CD4-positive, CD25-positive, alpha-beta regulatory T cell (primary cell): ENCODE measurements at regions not wholly inside any gene's neighbourhood (a gene's known extent, or its start where the extent isn't known, plus 50 kb on each side); places are given as distances from the start of the nearest gene placed in this dataset.

Experiments
- ATAC-seq, 2 donors: fragments of 150-1000 bp; cut with Tn5 transposase; one replicate each; pipeline ENCODE4 v1.10.0; 2021; ENCODE audit warnings: low read depth in 2 of 2, moderate number of reproducible peaks in 2 of 2, moderate library complexity in 1 of 2
- DNase-seq, 3 donors: peaks; one replicate each; pipeline versions ENCODE4 v3.0.0 to v3.0.0-alpha.2; 2012 to 2022; ENCODE audit warnings: mixed read lengths in 1 of 3
- H3K27ac ChIP-seq: one replicate; pipeline ENCODE4 v1.7.0; 2013; ENCODE audit warnings: mild to moderate bottlenecking, low read length; ENCODE audit not compliant: insufficient read depth, poor library complexity, severe bottlenecking
- H3K27me3 ChIP-seq: one replicate; pipeline ENCODE4 v1.7.0; 2013; ENCODE audit warnings: low read length; ENCODE audit not compliant: control insufficient read depth, insufficient read depth
- H3K36me3 ChIP-seq: one replicate; pipeline ENCODE4 v1.7.0; 2013; ENCODE audit warnings: mild to moderate bottlenecking, low read length, moderate library complexity; ENCODE audit not compliant: control insufficient read depth, insufficient read depth
- H3K4me1 ChIP-seq: 2 replicates; pipeline ENCODE4 v1.7.0; 2013; ENCODE audit warnings: mild to moderate bottlenecking, low read length; ENCODE audit not compliant: insufficient read depth, control insufficient read depth, poor library complexity, severe bottlenecking
- H3K4me3 ChIP-seq: one replicate; pipeline ENCODE4 v1.7.0; 2013; ENCODE audit warnings: low read depth, mild to moderate bottlenecking, low read length, moderate library complexity
- H3K9me3 ChIP-seq, 2 experiments: 1 replicate in 1 of 2; 2 replicates in 1 of 2; pipeline ENCODE4 v1.7.0; 2013; ENCODE audit warnings: low read length in 2 of 2, mild to moderate bottlenecking in 1 of 2, moderate library complexity in 1 of 2; ENCODE audit not compliant: control insufficient read depth in 2 of 2
- H3K27ac Mint-ChIP-seq, 3 donors: one replicate each; pipeline ENCODE4 v1.8.0; 2020 to 2022; ENCODE audit warnings: mild to moderate bottlenecking in 3 of 3, mixed read lengths in 3 of 3, moderate library complexity in 2 of 3
- H3K27me3 Mint-ChIP-seq: one replicate; pipeline ENCODE4 v1.8.0; 2022; ENCODE audit warnings: mild to moderate bottlenecking, mixed read lengths
- H3K36me3 Mint-ChIP-seq: one replicate; pipeline ENCODE4 v1.8.0; 2020; ENCODE audit warnings: mixed read lengths
- H3K4me1 Mint-ChIP-seq, 4 donors: one replicate each; pipeline ENCODE4 v1.8.0; 2020 to 2022; ENCODE audit warnings: mixed read lengths in 4 of 4, mild to moderate bottlenecking in 1 of 4
- H3K4me3 Mint-ChIP-seq, 4 donors: one replicate each; pipeline ENCODE4 v1.8.0; 2020 to 2022; ENCODE audit warnings: mild to moderate bottlenecking in 4 of 4, mixed read lengths in 4 of 4, moderate library complexity in 3 of 4
- H3K9me3 Mint-ChIP-seq, 7 donors: one replicate each; pipeline ENCODE4 v1.8.0; 2020 to 2022; ENCODE audit warnings: mixed read lengths in 7 of 7, mild to moderate bottlenecking in 3 of 7, moderate library complexity in 2 of 7

- no peak overlapping the region for H3K4me3 Mint-ChIP-seq
- Histone ChIP-seq H3K4me3 (no peak overlapping the region), H3K27ac (no peak overlapping the region), H3K36me3 (no peaks in the 10 kb centered on the region), H3K9me3 (no peaks in the 10 kb centered on the region), H3K4me1 (no peaks in the 10 kb centered on the region), H3K27me3 (no peaks in the 10 kb centered on the region)
- DNase-seq = no peak
- H3K36me3 Mint-ChIP-seq = no peaks in the 10 kb centered on the region
- no peaks in the 10 kb centered on the region for H3K4me1 Mint-ChIP-seq
- no peaks in the 10 kb centered on the region for H3K27me3 Mint-ChIP-seq
- H3K9me3 Mint-ChIP-seq = no peaks in the 10 kb centered on the region
- H3K27ac Mint-ChIP-seq = no peak overlapping the region
- ATAC-seq = no peak
Measured at GRCh38 chr2:71930049-71930681, 217.5 kb downstream of the CYP26B1 start.

DNA sequence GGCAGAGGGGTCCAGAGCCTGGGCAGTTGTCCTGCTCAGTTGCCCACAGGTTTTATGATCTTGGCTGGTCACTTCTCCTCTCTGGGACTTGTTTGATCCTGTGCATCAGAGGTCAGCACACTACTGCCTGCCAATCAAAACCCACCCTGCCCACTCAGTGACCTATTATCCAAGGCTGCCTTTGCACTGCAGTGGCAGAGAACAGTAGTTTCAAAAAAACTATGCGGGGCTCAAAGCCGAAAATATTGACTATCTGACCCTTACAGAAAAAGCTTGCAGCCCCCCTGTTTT, 218.2 kb downstream of the CYP26B1 start:
- H3K27me3 ChIP-seq = no peaks in the 10 kb centered on the region
- no peaks in the 10 kb centered on the region for H3K9me3 ChIP-seq
- no peaks in the 10 kb centered on the region for H3K9me3 Mint-ChIP-seq
- ATAC-seq = no peak
- no peaks in the 10 kb centered on the region for H3K4me1 Mint-ChIP-seq
- H3K36me3 ChIP-seq = no peaks in the 10 kb centered on the region
- H3K27me3 Mint-ChIP-seq = no peaks in the 10 kb centered on the region
- H3K36me3 Mint-ChIP-seq = no peaks in the 10 kb centered on the region
- H3K27ac ChIP-seq = no peak overlapping the region
- H3K27ac Mint-ChIP-seq = no peak overlapping the region
- no peaks in the 10 kb centered on the region for H3K4me1 ChIP-seq
- no peak for DNase-seq
- H3K4me3 Mint-ChIP-seq = no peak overlapping the region
- no peak overlapping the region for H3K4me3 ChIP-seq

- H3K27ac Mint-ChIP-seq = no peak overlapping the region
- no peaks in the 10 kb centered on the region for H3K36me3 Mint-ChIP-seq
- no peaks in the 10 kb centered on the region for H3K9me3 Mint-ChIP-seq
- H3K4me3 ChIP-seq = no peak overlapping the region
- no peaks in the 10 kb centered on the region for H3K4me1 ChIP-seq
- H3K27ac ChIP-seq = no peak overlapping the region
- no peaks in the 10 kb centered on the region for H3K27me3 ChIP-seq
- H3K9me3 ChIP-seq = no peaks in the 10 kb centered on the region
- H3K4me1 Mint-ChIP-seq = peaks cover 0 to 2% (median 0%) of the 10 kb centered on the region in 4 donors
- DNase-seq (no peak), ATAC-seq (no peak)
- no peaks in the 10 kb centered on the region for H3K36me3 ChIP-seq
- H3K27me3 Mint-ChIP-seq = no peaks in the 10 kb centered on the region
- H3K4me3 Mint-ChIP-seq = no peak overlapping the region
Measured at GRCh38 chr2:71928734-71929481, 218.8 kb downstream of the CYP26B1 start.

GRCh38 chr2:71927757-71928715, 219.6 kb downstream of the CYP26B1 start:
- no peaks in the 10 kb centered on the region for H3K9me3 ChIP-seq
- H3K4me1 ChIP-seq = no peaks in the 10 kb centered on the region
- DNase-seq (no peak), ATAC-seq (no peak)
- H3K9me3 Mint-ChIP-seq = peaks cover 0 to 3% (median 0%) of the 10 kb centered on the region in 7 donors
- H3K4me3 ChIP-seq = no peak overlapping the region
- H3K4me1 Mint-ChIP-seq = peaks cover 0 to 3% (median 0%) of the 10 kb centered on the region in 4 donors
- no peaks in the 10 kb centered on the region for H3K27me3 Mint-ChIP-seq
- H3K27ac ChIP-seq = no peak overlapping the region
- no peak overlapping the region for H3K27ac Mint-ChIP-seq
- H3K36me3 Mint-ChIP-seq = no peaks in the 10 kb centered on the region
- no peaks in the 10 kb centered on the region for H3K36me3 ChIP-seq
- H3K4me3 Mint-ChIP-seq = no peak overlapping the region
- no peaks in the 10 kb centered on the region for H3K27me3 ChIP-seq

DNA sequence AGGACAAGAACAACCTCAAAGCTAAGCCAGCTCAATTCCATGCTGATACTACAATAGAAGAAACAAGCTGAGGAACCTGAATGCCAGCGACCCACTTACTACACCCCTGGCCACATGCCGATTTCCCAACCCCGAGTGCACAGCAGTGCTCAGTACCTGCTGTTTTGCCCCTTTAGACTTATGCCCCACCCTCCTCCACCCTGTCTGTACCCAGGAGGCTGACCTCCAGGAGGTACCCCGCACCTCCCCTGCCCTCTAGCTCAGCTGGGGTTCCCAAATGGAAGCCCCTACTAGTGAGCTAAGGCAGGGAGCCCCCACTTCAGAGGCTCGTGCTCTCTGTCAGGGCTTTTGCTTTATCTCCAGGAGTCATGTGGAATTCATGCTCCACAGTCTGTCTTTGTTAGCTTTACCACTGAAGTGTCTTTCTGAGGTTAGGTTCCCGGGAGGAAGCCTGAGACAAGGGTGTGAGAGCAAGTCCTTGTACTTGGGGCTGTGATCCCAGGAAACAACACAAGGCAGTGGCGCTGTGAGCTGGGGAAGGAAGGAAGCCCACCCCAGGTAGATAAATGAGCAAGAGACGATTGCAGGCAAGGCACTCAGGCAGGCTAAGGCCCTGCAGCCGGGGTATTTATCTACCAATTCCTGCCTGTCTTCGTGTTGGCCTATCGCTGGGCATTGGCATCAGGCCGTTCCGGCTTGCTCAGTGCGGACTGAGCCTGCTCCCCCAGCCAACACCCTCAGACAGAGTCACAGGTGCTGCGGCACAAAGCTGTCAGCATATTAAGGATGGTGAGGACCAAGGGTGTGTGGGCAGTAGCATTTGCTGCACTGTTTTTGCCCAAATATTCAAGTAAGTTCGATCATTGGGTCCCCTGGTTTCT, 220.5 kb downstream of the CYP26B1 start:
- H3K36me3 ChIP-seq = no peaks in the 10 kb centered on the region
- no peaks in the 10 kb centered on the region for H3K27me3 ChIP-seq
- ATAC-seq (no peak), DNase-seq (no peak)
- Mint-ChIP-seq H3K27ac (no peak overlapping the region), H3K4me1 (peaks cover 0 to 3% (median 0%) of the 10 kb centered on the region in 4 donors), H3K27me3 (no peaks in the 10 kb centered on the region), H3K36me3 (no peaks in the 10 kb centered on the region), H3K4me3 (no peak overlapping the region), H3K9me3 (peaks cover 0 to 4% (median 0%) of the 10 kb centered on the region in 7 donors)
- H3K9me3 ChIP-seq = no peaks in the 10 kb centered on the region
- H3K4me3 ChIP-seq = no peak overlapping the region
- H3K4me1 ChIP-seq = no peaks in the 10 kb centered on the region
- no peak overlapping the region for H3K27ac ChIP-seq

DNA sequence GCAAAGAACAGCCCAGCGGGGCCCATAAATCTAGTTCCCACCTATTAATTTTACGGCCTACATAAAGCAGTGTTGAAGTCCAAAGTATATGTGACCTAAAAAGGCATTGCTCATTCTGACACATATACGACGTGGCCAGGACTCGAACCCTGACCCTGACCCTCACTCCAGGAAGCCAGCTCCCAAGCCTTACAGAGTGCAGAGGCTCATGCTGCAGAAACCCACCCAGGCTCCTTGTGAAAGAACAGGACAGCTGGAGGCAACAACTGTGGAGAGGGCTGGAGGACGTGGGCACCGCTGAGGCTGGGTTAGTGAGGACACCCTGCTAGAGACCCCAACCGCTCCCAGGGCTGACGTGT, 221.6 kb downstream of the CYP26B1 start:
- no peak overlapping the region for H3K27ac ChIP-seq
- no peaks in the 10 kb centered on the region for H3K27me3 ChIP-seq
- no peaks in the 10 kb centered on the region for H3K9me3 ChIP-seq
- Mint-ChIP-seq H3K9me3 (peaks cover 0 to 4% (median 0%) of the 10 kb centered on the region in 7 donors), H3K36me3 (no peaks in the 10 kb centered on the region), H3K27me3 (no peaks in the 10 kb centered on the region), H3K27ac (no peak overlapping the region), H3K4me1 (peaks cover 0 to 3% (median 0%) of the 10 kb centered on the region in 4 donors), H3K4me3 (no peak overlapping the region)
- H3K4me1 ChIP-seq = no peaks in the 10 kb centered on the region
- H3K36me3 ChIP-seq = no peaks in the 10 kb centered on the region
- ATAC-seq = no peak
- DNase-seq = no peak
- no peak overlapping the region for H3K4me3 ChIP-seq
